GM12878 (cell line): ENCODE measurements at regions not wholly inside any gene's neighbourhood (a gene's known extent, or its start where the extent isn't known, plus 50 kb on each side); places are given as distances from the start of the nearest gene placed in this dataset.

Experiments
- ATAC-seq: fragments of 200-7000 bp; cut with Tn5 transposase; 3 replicates; pipeline ENCODE4 v1.9.1; 2020; ENCODE audit warnings: mild to moderate bottlenecking, moderate library complexity
- BruUV-seq: library from RNA; stranded (reverse); fragments of 400-500 nt; replicated peaks from 2 replicates; lab custom pipeline; 2021; lab: Mats Ljungman, UMichigan
- CTCF ChIA-PET: fragments of 300-600 bp; sonication (Branson Sonifier 250); formaldehyde crosslinking; extraction: SDS; loops from one replicate; lab custom pipeline; 2021; ENCODE audit warnings: inconsistent platforms; lab: Yijun Ruan, JAX
- POLR2A ChIA-PET: fragments of 350-600 bp; formaldehyde crosslinking; extraction: SDS; loops from one replicate; lab custom pipeline; 2021; ENCODE audit warnings: inconsistent platforms; lab: Charles Lee
- RAD21 ChIA-PET: fragments of 300-600 bp; sonication (Branson Sonifier 250); formaldehyde crosslinking; loops from one replicate; lab custom pipeline; 2023; ENCODE audit warnings: antibody characterized with exemption; ENCODE audit not compliant: unreplicated experiment; lab: Charles Lee
- SMC1A ChIA-PET: fragments of 300-600 bp; sonication (Branson Sonifier 250); formaldehyde crosslinking; loops from one replicate; lab custom pipeline; 2023; ENCODE audit not compliant: unreplicated experiment, uncharacterized antibody; lab: Charles Lee
- DNase-seq: peaks from one replicate; pipeline ENCODE4 v3.0.0-alpha.2; 2011; ENCODE audit warnings: low read depth, low spot score
- FAIRE-seq: peaks from 3 replicates; lab custom pipeline; 2011; peaks lifted over from hg19 to GRCh38; lab: Jason Lieb, UNC
- H2AFZ ChIP-seq: 2 replicates; pipeline ENCODE4 v1.6.0; 2011; ENCODE audit warnings: low read depth, low read length, control low read depth; ENCODE audit not compliant: control insufficient read depth
- H3K27ac ChIP-seq: 2 replicates; pipeline ENCODE4 v1.5.1; 2011; ENCODE audit warnings: control low read depth; ENCODE audit not compliant: control insufficient read depth, insufficient read depth
- H3K27me3 ChIP-seq, 2 experiments: replicated peaks in 1 of 2; 2 replicates each; pipeline versions ENCODE4 v1.6.0 to v1.6.1; 2011; ENCODE audit warnings: low read length in 1 of 2; ENCODE audit not compliant: control insufficient read depth in 2 of 2, insufficient read depth in 2 of 2
- H3K36me3 ChIP-seq, 2 experiments: 2 replicates each; pipeline ENCODE4 v1.5.1; 2011; ENCODE audit warnings: low read length in 1 of 2; ENCODE audit not compliant: control insufficient read depth in 2 of 2, insufficient read depth in 2 of 2
- H3K4me1 ChIP-seq: 2 replicates; pipeline ENCODE4 v1.6.1; 2011; ENCODE audit warnings: mild to moderate bottlenecking, low read length, moderate library complexity, mixed read lengths; ENCODE audit not compliant: control insufficient read depth, insufficient read depth
- H3K4me2 ChIP-seq: 2 replicates; pipeline ENCODE4 v1.6.0; 2011; ENCODE audit warnings: control low read depth; ENCODE audit not compliant: control insufficient read depth, insufficient read depth
- H3K4me3 ChIP-seq: fragments of 200-600 bp; sonication (generic); 2 replicates; pipeline ENCODE4 v1.5.1; 2016
- H3K79me2 ChIP-seq: 2 replicates; pipeline ENCODE4 v1.6.0; 2011; ENCODE audit warnings: low read length; ENCODE audit not compliant: control insufficient read depth, insufficient read depth
- H3K9ac ChIP-seq: 2 replicates; pipeline ENCODE4 v1.8.0; 2011; ENCODE audit warnings: low read length, control low read depth, mixed read lengths; ENCODE audit not compliant: control insufficient read depth, insufficient read depth
- H3K9me3 ChIP-seq: replicated peaks from 3 replicates; pipeline ENCODE4 v1.5.1; 2011; ENCODE audit warnings: mild to moderate bottlenecking, low read length; ENCODE audit not compliant: control insufficient read depth, insufficient read depth
- H4K20me1 ChIP-seq: 2 replicates; pipeline ENCODE4 v1.6.0; 2011; ENCODE audit not compliant: control insufficient read depth, insufficient read depth
- CBFB ChIP-seq: IDR thresholded peaks from 2 replicates; pipeline ENCODE4 v1.6.1; 2016; ENCODE audit warnings: antibody characterized with exemption, low read depth
- CBX3 ChIP-seq: fragments of 200-600 bp; sonication (generic); IDR thresholded peaks from 2 replicates; pipeline ENCODE4 v1.6.1; 2016; ENCODE audit warnings: low read depth, borderline replicate concordance
- CHD2 ChIP-seq: IDR thresholded peaks from 2 replicates; pipeline ENCODE4 v1.6.1; 2011; ENCODE audit warnings: low read depth, low read length, improper control_type of control experiment, borderline replicate concordance
- E4F1 ChIP-seq: fragments of 450-650 bp; IDR thresholded peaks from 2 replicates; pipeline ENCODE4 v1.6.1; 2018; ENCODE audit warnings: borderline replicate concordance, mild to moderate bottlenecking; ENCODE audit not compliant: partially characterized antibody
- FOXM1 ChIP-seq: IDR thresholded peaks from 2 replicates; pipeline ENCODE4 v1.6.1; 2012; ENCODE audit warnings: low read depth, mild to moderate bottlenecking, inconsistent platforms, low read length, moderate library complexity
- GABPA ChIP-seq: IDR thresholded peaks from 2 replicates; pipeline ENCODE4 v1.6.1; 2014; ENCODE audit warnings: antibody characterized with exemption, low read depth, mild to moderate bottlenecking, inconsistent platforms
- JUNB ChIP-seq: IDR thresholded peaks from 2 replicates; pipeline ENCODE4 v1.6.1; 2016; ENCODE audit warnings: antibody characterized with exemption, mild to moderate bottlenecking
- MTA3 ChIP-seq: IDR thresholded peaks from 2 replicates; pipeline ENCODE4 v1.6.1; 2012; ENCODE audit warnings: low read length, inconsistent platforms, borderline replicate concordance
- MXI1 ChIP-seq: fragments of 150-350 bp; IDR thresholded peaks from 2 replicates; pipeline ENCODE4 v1.6.1; 2011; ENCODE audit warnings: low read depth, mild to moderate bottlenecking, inconsistent platforms, low read length, improper control_type of control experiment
- NFIC ChIP-seq: IDR thresholded peaks from 2 replicates; pipeline ENCODE4 v1.6.1; 2012; ENCODE audit warnings: low read depth, mild to moderate bottlenecking, inconsistent platforms, low read length, moderate library complexity
- POLR2AphosphoS5 ChIP-seq: IDR thresholded peaks from 2 replicates; pipeline ENCODE4 v1.6.1; 2011; ENCODE audit warnings: mild to moderate bottlenecking, low read length, inconsistent platforms
- SMARCA5 ChIP-seq: fragments of 450-650 bp; IDR thresholded peaks from 2 replicates; pipeline ENCODE4 v1.6.1; 2017; ENCODE audit warnings: mild to moderate bottlenecking
- ZBTB33 ChIP-seq: fragments of 450-650 bp; IDR thresholded peaks from 2 replicates; pipeline ENCODE4 v1.6.1; 2017; ENCODE audit warnings: mild to moderate bottlenecking
- WGBS: methylation state at CpG from one replicate; pipeline ENCODE4 v1.1.6; 2016; ENCODE audit warnings: low lambda C conversion rate; ENCODE audit not compliant: insufficient replicate concordance, insufficient coverage; ENCODE audit errors: missing lambda C conversion rate; 5-methylcytosine and 5-hydroxymethylcytosine counted together
- in situ Hi-C: fragments of 300-500 bp; cut with MboI; formaldehyde crosslinking; loops from 9 replicates; pipeline ENCODE4 v1.14.3; 2018; ENCODE audit warnings: mixed read lengths
- intact Hi-C: fragments of 100-400 bp; cut with micrococcal nuclease; formaldehyde crosslinking; loops from one replicate; pipeline ENCODE4 v1.14.2; 2022; ENCODE audit not compliant: unreplicated experiment
- TF ChIP-seq, protein P1 (sequence below): fragments of 150-350 bp; IDR thresholded peaks from 2 replicates; pipeline ENCODE4 v1.6.1; 2014; ENCODE audit warnings: mild to moderate bottlenecking, low read depth, low read length

DNA sequence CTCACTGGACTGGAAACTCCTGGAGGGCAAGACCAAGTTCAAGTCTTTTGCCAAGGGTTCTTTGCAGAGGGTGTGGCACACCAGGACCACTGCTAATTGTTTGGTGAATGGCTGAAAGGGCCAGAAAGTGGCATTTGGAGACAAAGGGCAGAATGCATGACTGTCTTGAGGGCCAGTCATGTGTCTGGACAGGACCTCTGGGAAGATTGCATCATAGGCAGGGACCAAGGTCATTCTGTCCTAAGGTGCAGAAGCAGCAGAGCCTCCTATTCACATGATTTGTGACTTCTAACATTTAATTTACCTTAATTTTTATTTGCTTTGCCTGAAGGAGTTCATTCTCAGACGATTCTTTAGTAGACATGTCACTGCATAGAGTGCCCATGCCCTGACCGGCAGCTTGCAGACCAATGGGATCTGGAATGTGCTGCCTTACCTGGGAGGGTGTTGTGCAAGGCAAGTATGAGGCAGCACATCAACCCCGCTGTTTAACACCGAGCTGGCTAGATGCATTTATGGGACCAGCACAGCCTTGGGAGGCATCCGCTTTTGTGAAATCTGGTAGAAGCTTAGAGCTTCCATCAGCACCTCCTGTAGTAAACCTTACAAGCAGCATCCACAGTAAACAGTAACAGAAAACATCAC is 62.3 kb upstream of the MAF start:
- no peak overlapping the region for H3K9ac ChIP-seq
- POLR2A ChIA-PET = no interaction called here
- no peak overlapping the region for H3K27ac ChIP-seq
- intact Hi-C loops (no loop called here), in situ Hi-C loops (no loop called here)
- no peak for FAIRE-seq
- H3K27me3 ChIP-seq = no peaks in the 10 kb centered on the region
- CTCF ChIA-PET = interaction anchor here (0.6 to 1.0 kb wide), 2 partner anchors 10 to 17 kb away, joined by 3 read pairs; no protein-coding TSS in a partner anchor
- H3K36me3 ChIP-seq = no peaks in the 10 kb centered on the region
- ATAC-seq = no peak
- RAD21 ChIA-PET = no interaction called here
- no TSS peak for BruUV-seq
- TF ChIP-seq GABPA (no peak), E4F1 (no peak), SMARCA5 (no peak), JUNB (no peak), CBX3 (no peak), ZBTB33 (no peak), CBFB (no peak), FOXM1 (no peak), MXI1 (no peak), POLR2AphosphoS5 (no peak), NFIC (no peak), MTA3 (no peak), CHD2 (no peak)
- TF ChIP-seq, protein P1, sequence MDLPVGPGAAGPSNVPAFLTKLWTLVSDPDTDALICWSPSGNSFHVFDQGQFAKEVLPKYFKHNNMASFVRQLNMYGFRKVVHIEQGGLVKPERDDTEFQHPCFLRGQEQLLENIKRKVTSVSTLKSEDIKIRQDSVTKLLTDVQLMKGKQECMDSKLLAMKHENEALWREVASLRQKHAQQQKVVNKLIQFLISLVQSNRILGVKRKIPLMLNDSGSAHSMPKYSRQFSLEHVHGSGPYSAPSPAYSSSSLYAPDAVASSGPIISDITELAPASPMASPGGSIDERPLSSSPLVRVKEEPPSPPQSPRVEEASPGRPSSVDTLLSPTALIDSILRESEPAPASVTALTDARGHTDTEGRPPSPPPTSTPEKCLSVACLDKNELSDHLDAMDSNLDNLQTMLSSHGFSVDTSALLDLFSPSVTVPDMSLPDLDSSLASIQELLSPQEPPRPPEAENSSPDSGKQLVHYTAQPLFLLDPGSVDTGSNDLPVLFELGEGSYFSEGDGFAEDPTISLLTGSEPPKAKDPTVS = no peak
- no peak overlapping the region for H2AFZ ChIP-seq
- H3K4me2 ChIP-seq = no peak overlapping the region
- no peaks in the 10 kb centered on the region for H3K9me3 ChIP-seq
- no peaks in the 10 kb centered on the region for H4K20me1 ChIP-seq
- WGBS = 35% methylated on average over 5 of the region's 5 CpGs
- SMC1A ChIA-PET = no interaction called here
- no peak overlapping the region for H3K4me3 ChIP-seq
- no peak for DNase-seq
- H3K4me1 ChIP-seq = no peaks in the 10 kb centered on the region
- no peaks in the 10 kb centered on the region for H3K79me2 ChIP-seq
